Epithelial cell of proximal tubule (primary cell): ENCODE measurements at regions not wholly inside any gene's neighbourhood (a gene's known extent, or its start where the extent isn't known, plus 50 kb on each side); places are given as distances from the start of the nearest gene placed in this dataset.

ENCODE experiments used
- DNase-seq: peaks from one replicate; pipeline ENCODE4 v3.0.0-alpha.2; 2011; ENCODE audit warnings: low read depth
- H3K4me3 ChIP-seq: 2 replicates; pipeline ENCODE4 v1.5.1; 2011; ENCODE audit warnings: low read depth, mild to moderate bottlenecking, low read length
- TF ChIP-seq, protein P1 (sequence below): conservative IDR thresholded peaks from 2 replicates; pipeline ENCODE4 v1.5.1; 2012; ENCODE audit warnings: low read depth, mild to moderate bottlenecking, low read length

DNA sequence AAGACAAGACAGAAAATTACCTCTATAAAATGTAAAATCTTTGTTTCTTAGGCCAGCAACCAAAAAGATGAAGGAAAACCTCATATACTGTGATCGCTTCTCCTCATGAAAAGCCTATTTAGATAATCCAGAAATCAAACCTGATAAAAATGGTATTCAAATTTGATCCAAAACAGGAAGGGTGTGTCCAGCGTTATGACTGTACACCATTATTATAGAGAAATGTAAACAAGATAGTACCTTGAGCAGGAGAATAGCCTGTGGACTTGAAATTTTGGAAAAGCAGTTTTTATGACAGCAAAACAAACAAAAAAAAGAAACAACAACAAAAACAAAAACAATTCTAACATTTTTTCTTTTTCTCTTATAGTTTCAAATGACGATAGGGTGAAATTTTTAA, 1382.8 kb upstream of the CDH9 start:
- TF ChIP-seq, protein P1, sequence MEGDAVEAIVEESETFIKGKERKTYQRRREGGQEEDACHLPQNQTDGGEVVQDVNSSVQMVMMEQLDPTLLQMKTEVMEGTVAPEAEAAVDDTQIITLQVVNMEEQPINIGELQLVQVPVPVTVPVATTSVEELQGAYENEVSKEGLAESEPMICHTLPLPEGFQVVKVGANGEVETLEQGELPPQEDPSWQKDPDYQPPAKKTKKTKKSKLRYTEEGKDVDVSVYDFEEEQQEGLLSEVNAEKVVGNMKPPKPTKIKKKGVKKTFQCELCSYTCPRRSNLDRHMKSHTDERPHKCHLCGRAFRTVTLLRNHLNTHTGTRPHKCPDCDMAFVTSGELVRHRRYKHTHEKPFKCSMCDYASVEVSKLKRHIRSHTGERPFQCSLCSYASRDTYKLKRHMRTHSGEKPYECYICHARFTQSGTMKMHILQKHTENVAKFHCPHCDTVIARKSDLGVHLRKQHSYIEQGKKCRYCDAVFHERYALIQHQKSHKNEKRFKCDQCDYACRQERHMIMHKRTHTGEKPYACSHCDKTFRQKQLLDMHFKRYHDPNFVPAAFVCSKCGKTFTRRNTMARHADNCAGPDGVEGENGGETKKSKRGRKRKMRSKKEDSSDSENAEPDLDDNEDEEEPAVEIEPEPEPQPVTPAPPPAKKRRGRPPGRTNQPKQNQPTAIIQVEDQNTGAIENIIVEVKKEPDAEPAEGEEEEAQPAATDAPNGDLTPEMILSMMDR = no peak
- no peak for DNase-seq

DNA sequence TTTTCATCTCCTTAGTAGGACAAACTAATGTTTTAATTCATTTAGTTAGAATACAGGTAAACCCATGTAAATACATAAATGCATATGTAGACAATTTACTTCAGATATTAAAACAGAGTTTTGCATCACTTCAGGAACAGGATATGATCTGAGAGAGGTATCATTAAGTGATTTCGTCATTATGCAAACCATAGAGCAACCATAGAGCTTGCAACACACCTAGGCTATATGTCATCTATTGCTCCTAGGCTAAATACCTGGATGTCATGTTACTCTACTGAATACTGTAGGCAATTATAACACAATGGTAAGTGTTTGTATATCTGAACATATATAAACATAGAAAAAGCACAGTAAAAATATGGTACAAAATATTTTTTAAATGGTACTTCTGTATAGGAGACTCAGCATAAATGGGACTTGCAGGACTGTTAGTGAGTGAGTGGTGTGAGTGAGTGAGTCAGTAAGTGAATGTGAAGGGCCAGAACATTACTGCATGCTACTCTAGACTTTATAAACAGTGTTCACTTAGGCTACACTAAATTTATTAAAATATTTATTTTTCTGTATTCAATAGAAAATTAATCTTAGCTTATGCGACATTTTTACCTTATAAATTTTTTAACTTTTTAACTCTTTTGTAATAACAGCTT, 1377.5 kb upstream of the CDH9 start:
- DNase-seq = no peak
- TF ChIP-seq, protein P1 = no peak
- H3K4me3 ChIP-seq = no peak overlapping the region

More for the DNA sequence above, 1382.8 kb upstream of the CDH9 start:
- no peak overlapping the region for H3K4me3 ChIP-seq

DNA sequence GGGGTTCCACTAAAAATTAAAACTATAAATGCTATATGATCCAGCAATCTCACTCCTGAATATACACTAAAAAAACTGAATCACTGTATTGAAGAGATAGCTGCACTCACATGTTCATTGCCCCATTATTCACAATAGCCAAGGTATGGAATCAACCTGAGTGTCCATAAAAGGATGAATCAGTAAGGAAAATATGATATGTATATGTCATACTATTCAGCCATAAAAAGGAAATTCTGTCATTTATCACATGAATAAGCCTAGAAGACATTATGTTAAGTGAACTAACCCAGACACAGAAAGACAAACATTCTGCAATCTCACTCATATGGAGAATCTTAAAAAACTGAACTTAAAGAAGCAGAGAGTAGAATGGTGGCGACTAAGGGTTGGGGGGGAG, 1376.2 kb upstream of the CDH9 start:
- TF ChIP-seq, protein P1 = no peak
- no peak for DNase-seq
- H3K4me3 ChIP-seq = no peak overlapping the region

DNA sequence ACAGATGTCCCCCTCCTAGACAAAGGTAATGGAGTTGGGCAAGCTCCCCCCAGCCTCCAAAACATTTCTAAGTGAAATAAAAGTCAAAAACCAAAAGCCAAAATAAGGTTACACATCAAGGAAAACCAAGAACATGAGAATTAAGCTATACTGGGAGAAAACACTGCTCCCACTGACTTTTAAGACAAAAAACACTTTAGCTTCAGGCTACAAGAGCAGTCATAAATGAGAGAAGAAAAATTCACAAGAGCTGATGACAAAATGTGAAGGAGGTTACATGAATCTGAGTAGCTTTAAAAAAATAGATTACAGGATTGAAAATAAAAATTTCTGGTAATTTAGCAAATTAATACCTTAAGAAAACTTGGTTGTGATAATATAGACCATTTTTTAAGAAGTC, 1370.3 kb upstream of the CDH9 start:
- DNase-seq = no peak
- TF ChIP-seq, protein P1 = no peak
- no peak overlapping the region for H3K4me3 ChIP-seq

DNA sequence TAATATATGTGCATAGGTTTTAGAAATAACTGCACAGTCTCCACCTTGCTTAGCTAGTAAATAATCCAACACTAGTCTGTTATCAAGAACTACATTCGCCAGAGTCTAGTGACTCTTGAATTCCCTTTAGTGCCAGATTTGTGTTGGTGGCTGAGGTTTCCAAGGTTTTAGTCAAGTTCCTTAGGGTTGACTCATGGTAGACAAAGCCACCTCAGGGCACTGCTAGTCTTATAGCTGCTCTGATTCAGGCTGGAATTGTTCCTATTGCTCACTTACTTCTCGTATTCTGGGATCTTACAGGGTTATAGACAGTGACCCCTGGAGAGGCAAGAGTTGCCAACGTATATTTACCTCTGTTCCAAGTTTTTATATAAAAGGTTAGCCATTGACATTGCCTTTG, 1369.8 kb upstream of the CDH9 start:
- TF ChIP-seq, protein P1 = no peak
- no peak overlapping the region for H3K4me3 ChIP-seq
- DNase-seq = peak; percentile 92

DNA sequence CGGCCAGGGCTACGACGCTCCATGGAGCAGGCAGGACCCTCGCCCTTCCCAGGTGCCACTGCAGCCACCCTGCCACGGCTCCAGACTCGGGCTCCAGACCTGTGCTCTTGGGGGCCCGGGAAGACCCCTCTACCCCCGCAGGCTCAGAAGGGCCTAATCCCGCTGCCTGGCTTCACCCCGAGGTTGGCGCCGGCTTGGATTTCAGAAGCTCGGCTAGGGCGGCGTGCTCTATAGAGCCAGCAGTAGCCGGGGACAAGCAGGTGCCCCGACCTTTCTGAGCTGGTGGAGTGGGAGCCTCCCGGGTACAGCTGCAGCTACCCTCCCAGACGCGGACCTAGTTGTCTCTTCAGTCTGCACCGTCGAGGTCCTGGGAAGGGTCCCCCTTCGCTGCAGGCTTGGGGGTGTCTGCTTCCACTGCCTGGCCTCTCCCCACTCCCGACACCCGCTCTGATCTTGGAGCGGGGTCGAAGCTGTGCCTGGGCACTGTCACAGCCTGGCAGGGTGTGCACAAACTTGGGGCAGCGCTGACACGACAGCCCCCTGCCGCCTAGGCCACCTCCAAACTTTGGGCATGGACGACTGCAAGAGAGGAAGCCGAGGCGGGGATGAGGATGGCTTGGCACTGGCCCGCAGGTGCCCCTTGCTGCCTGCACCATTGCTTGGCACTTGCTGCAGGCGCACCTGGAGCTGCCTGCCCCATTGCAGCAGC, 1366.1 kb upstream of the CDH9 start:
- no peak overlapping the region for H3K4me3 ChIP-seq
- TF ChIP-seq, protein P1 = no peak
- DNase-seq = no peak

DNA sequence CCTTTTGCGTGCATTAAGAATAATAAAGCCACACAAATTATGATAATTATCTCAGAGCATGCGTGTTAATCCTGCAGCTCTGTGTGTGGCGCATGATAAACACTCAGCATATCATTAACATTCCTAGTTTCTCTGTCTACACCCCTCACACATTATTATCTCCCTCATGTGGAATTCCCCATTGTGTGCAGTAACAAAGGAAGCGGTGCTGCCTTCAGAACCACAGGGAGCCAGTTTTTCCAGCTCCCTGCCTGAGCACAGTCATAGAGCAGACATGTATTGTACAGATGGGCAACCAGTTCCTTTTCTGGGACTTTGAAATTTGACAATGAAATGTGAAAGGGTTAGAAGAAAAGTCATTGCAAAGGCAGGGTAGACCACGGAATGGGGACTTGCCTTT, 1365.5 kb upstream of the CDH9 start:
- H3K4me3 ChIP-seq = no peak overlapping the region
- no peak for DNase-seq
- TF ChIP-seq, protein P1 = no peak
